KOPT-K1 (cell line): ENCODE measurements at regions not wholly inside any gene's neighbourhood (a gene's known extent, or its start where the extent isn't known, plus 50 kb on each side); places are given as distances from the start of the nearest gene placed in this dataset.

Experiments used
- H3K27ac ChIP-seq: fragments of 200-600 bp; sonication (generic); 2 replicates; pipeline ENCODE4 v1.5.1; 2016; ENCODE audit warnings: antibody characterized with exemption, mild to moderate bottlenecking, low read depth, low read length; ENCODE audit not compliant: poor library complexity, severe bottlenecking
- H3K36me3 ChIP-seq: fragments of 200-600 bp; sonication (generic); 2 replicates; pipeline ENCODE4 v1.5.1; 2017; ENCODE audit warnings: antibody characterized with exemption, mild to moderate bottlenecking, low read length, moderate library complexity; ENCODE audit not compliant: insufficient read depth
- H3K9me3 ChIP-seq: fragments of 200-600 bp; sonication (generic); 2 replicates; pipeline ENCODE4 v1.5.1; 2017; ENCODE audit warnings: antibody characterized with exemption, low read length, mild to moderate bottlenecking; ENCODE audit not compliant: insufficient read depth, poor library complexity, severe bottlenecking

- H3K36me3 ChIP-seq, result no peaks in the 10 kb centered on the region
- no peak overlapping the region for H3K27ac ChIP-seq
- no peaks in the 10 kb centered on the region for H3K9me3 ChIP-seq
These were observed 562.1 kb upstream of the ATXN8OS start for GRCh38 chr13:69545551-69545950.

- H3K27ac ChIP-seq, result no peak overlapping the region
- H3K9me3 ChIP-seq, result no peaks in the 10 kb centered on the region
- H3K36me3 ChIP-seq, result no peaks in the 10 kb centered on the region
These were observed 583.0 kb upstream of the ATXN8OS start for GRCh38 chr13:69524459-69525150.

DNA sequence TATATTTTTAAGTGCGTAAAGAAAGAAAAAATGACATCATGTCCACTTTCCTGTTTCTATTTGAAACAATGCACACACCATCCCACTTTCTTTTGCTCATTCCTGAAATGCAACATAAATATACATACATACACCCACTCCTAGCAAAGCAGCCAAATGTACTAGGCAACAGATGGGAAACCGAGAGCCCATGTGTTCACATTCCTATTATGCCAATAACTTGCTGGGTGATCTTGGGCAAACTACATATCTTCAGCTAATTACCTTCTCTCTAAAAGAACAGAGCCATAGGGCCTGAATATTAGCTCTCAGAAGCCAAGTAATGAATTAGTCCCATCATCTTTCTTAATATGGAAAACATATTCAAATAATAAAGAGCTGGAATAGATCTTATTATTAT, 610.6 kb upstream of the ATXN8OS start:
- Histone ChIP-seq H3K9me3 (no peaks in the 10 kb centered on the region), H3K36me3 (no peaks in the 10 kb centered on the region), H3K27ac (no peak overlapping the region)

DNA sequence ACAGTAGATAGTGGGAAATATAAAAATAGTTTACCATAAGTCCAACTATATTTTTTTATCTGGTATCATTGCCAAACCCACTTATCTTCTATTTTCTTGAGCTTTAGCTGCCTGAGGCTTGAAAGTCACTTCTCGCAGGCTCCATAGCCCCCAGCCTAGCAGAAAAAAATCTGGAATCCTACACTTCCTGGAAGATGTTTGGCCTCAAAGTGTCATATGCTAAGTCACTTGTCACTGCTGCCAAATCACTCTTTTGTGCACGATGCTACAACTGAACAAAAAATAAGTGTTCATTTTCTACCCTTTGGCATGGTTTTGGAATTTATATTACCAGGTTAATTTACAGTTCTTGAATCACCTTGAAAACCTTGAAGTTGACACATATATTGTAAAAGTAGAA, 612.5 kb upstream of the ATXN8OS start:
- Histone ChIP-seq H3K27ac (no peak overlapping the region), H3K36me3 (no peaks in the 10 kb centered on the region), H3K9me3 (no peaks in the 10 kb centered on the region)

GRCh38 chr13:69487576-69487975, 620.0 kb upstream of the ATXN8OS start:
- no peak overlapping the region for H3K27ac ChIP-seq
- H3K36me3 ChIP-seq, result no peaks in the 10 kb centered on the region
- peaks cover 11% of the 10 kb centered on the region for H3K9me3 ChIP-seq

- peaks cover 11% of the 10 kb centered on the region for H3K9me3 ChIP-seq
These were observed 621.5 kb upstream of the ATXN8OS start for GRCh38 chr13:69485991-69486592.

DNA sequence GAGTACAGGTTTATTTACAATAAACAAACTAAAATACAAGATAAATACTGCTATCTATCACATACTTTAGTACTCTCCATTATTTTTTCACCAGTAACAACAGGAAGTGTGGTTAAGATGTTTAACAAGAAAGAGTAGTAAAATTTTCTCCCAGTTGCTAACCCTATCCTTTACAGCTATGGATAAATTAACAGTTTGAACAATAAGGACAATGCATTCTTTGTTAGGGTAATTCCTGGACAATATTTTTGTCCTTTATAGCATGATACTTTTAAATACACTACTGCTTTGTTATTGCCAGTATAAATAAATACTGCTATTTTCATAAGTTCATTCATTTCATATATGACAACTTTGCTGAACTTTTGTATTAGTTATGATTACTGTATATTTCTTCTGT, 630.2 kb upstream of the ATXN8OS start:
- no peaks in the 10 kb centered on the region for H3K36me3 ChIP-seq
- no peak overlapping the region for H3K27ac ChIP-seq
- H3K9me3 ChIP-seq, result no peaks in the 10 kb centered on the region

More at GRCh38 chr13:69485991-69486592, 621.5 kb upstream of the ATXN8OS start:
- H3K36me3 ChIP-seq, result no peaks in the 10 kb centered on the region
- no peak overlapping the region for H3K27ac ChIP-seq

DNA sequence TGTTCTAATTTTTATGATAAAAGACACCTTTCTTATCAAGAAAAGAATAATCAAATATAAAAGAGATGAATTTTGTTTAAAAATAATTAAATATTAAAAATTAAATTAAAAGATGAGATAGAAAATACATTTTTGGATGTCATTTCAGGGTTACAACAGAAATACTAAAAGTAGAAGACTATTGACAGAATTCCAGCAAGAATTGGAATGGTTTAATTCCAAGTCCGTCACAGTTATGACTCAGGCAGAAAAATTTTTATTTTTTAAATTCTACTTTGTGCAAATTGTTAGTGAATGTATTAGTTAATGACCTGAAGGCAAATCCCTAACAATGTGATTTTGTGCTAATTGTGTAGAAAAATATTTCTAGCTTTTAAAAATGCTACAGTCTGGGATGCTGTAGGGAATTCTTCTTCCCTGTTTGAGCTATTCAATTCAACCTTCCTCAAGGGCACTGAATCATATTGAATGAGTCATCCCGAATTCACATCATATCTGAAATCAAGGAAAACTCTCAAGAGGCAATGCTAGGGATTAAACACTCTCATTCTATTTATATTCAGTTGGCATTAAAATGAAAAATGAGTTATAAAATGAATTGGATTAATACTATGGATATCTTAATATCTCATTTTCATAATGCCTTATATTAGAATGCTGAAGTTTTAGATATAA, 633.5 kb upstream of the ATXN8OS start:
- H3K9me3 ChIP-seq, result no peaks in the 10 kb centered on the region
- H3K36me3 ChIP-seq, result no peaks in the 10 kb centered on the region
- H3K27ac ChIP-seq, result no peak overlapping the region

DNA sequence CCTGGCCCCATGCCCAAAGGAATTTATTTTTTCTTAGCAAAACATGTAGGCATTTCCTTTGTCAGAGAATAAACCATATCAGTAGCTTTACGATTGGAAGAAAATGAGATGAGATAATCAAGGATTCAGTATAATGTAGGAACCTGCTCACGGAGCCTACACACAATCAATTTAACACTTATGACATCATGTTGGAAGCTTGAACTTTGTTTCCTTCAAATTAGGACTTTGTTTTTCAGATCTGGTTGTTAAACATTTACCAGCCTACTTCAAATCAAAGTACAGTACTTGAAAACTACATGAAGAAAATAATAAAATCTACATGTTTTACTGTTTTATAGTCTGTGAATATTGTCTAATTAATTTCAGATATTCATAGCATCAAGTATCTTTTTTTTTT, 639.0 kb upstream of the ATXN8OS start:
- no peak overlapping the region for H3K27ac ChIP-seq

DNA sequence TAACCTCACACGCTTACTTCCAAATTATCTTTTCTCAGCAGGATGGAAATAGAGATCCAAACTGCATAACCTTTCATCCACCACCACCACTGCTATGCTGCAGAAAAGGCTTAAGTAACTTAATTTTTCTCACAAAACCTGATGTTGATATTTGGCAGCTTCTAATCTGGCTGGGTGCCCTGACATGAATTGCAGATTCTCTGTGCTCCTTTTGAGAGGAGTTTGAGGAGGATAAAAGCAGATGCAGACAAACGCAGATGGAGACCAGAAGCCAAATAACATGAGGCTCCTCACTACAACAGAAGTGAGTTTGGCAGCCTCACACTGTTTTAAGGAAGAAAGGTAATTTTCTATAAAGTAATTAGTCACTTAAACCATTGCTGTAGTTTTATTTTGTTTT, 646.2 kb upstream of the ATXN8OS start:
- Histone ChIP-seq H3K27ac (no peak overlapping the region), H3K9me3 (no peaks in the 10 kb centered on the region), H3K36me3 (no peaks in the 10 kb centered on the region)

More for the DNA sequence above, 639.0 kb upstream of the ATXN8OS start:
- no peaks in the 10 kb centered on the region for H3K9me3 ChIP-seq
- no peaks in the 10 kb centered on the region for H3K36me3 ChIP-seq

DNA sequence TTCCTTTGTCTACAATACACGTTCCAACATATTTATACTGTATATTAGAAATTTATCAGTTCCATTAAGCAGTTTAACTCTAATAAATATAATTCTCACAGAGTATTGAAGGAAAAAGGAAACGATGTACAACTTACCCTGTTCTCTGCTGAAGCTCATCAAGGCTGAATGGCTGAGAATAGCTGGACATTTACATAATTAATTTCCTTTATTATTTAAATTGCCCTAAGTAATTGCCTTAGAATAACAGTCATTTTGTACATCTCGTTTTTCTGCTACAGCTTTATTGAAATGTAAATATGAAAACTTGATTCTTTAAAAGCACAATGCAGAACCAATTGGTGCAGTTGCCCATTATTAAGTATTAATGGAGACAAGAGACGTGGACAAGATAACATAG, 648.3 kb upstream of the ATXN8OS start:
- no peaks in the 10 kb centered on the region for H3K9me3 ChIP-seq
- H3K27ac ChIP-seq, result no peak overlapping the region
- H3K36me3 ChIP-seq, result no peaks in the 10 kb centered on the region

DNA sequence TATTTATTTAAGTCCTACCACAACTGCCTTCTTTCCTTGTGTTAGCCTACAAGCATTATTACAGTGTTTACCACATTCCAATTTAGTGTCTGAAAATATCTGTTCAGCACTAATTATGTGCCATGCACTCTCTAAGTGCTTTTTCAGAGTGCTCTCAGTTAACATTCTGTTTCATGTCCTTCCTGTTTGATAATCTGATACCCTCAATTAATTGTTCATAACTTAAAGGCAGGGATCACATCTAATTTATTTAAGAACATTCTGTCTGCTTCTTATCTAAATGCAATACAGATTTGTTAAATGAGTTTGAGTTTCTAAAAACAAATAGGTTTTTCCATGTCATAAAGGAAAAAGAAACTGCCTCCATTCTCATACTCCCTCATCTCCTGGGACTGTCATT, 649.6 kb upstream of the ATXN8OS start:
- no peaks in the 10 kb centered on the region for H3K9me3 ChIP-seq
- H3K36me3 ChIP-seq, result no peaks in the 10 kb centered on the region
- no peak overlapping the region for H3K27ac ChIP-seq

DNA sequence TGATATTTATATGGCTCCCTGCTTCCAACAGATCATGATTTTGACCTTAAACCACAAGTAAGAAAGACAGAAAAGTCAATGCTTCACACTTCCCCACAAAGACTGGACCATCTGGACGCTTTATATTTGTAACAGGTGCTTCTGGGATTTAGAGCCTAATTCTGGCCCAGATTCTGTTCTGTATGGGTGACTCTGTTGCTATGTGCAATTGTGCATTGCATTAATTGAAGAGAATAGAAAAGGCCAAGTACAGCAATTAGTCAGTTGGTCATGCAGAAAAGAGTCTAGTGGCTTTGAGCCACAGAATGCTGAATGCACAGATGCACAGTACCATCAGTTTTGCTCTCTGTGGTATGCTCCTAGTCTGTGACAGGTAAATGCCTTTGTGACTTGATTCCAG, 657.4 kb upstream of the ATXN8OS start:
- Histone ChIP-seq H3K27ac (no peak overlapping the region), H3K9me3 (no peaks in the 10 kb centered on the region), H3K36me3 (no peaks in the 10 kb centered on the region)

GRCh38 chr13:69425235-69425634, 682.4 kb upstream of the ATXN8OS start:
- Histone ChIP-seq H3K9me3 (peaks cover 17% of the 10 kb centered on the region), H3K36me3 (no peaks in the 10 kb centered on the region), H3K27ac (no peak overlapping the region)

- Histone ChIP-seq H3K27ac (no peak overlapping the region), H3K36me3 (no peaks in the 10 kb centered on the region), H3K9me3 (peaks cover 20% of the 10 kb centered on the region)
These were observed 683.8 kb upstream of the ATXN8OS start for GRCh38 chr13:69423844-69424243.

- Histone ChIP-seq H3K27ac (no peak overlapping the region), H3K9me3 (peaks cover 8% of the 10 kb centered on the region), H3K36me3 (no peaks in the 10 kb centered on the region)
These were observed 689.3 kb upstream of the ATXN8OS start for GRCh38 chr13:69418319-69418718.
